Keratinocyte (primary cell): ENCODE measurements at regions not wholly inside any gene's neighbourhood (a gene's known extent, or its start where the extent isn't known, plus 50 kb on each side); places are given as distances from the start of the nearest gene placed in this dataset.

Source experiments
- DNase-seq: peaks from one replicate; pipeline ENCODE4 v3.0.0-alpha.2; 2011; ENCODE audit warnings: low read depth, missing footprints, low spot score
- FAIRE-seq: peaks from 2 replicates; lab custom pipeline; 2011; peaks lifted over from hg19 to GRCh38; lab: Jason Lieb, UNC
- H2AFZ ChIP-seq: 2 replicates; pipeline ENCODE4 v1.6.0; 2012; ENCODE audit warnings: low read length, control low read depth, inconsistent platforms; ENCODE audit not compliant: control insufficient read depth
- H3K27ac ChIP-seq: 2 replicates; pipeline ENCODE4 v1.5.1; 2011; ENCODE audit warnings: low read length; ENCODE audit not compliant: control insufficient read depth, insufficient read depth
- H3K27me3 ChIP-seq: 3 replicates; pipeline ENCODE4 v1.6.0; 2011; ENCODE audit warnings: low read length; ENCODE audit not compliant: control insufficient read depth, insufficient read depth; ENCODE audit errors: extremely low read depth
- H3K36me3 ChIP-seq, 2 experiments: 2 replicates in 1 of 2; 3 replicates in 1 of 2; pipeline ENCODE4 v1.5.1; 2011; ENCODE audit warnings: low read length in 2 of 2, mild to moderate bottlenecking in 1 of 2; ENCODE audit not compliant: control insufficient read depth in 2 of 2, insufficient read depth in 2 of 2; ENCODE audit errors: extremely low read depth in 1 of 2
- H3K4me1 ChIP-seq: 3 replicates; pipeline ENCODE4 v1.5.1; 2011; ENCODE audit warnings: low read length; ENCODE audit not compliant: control insufficient read depth, insufficient read depth; ENCODE audit errors: extremely low read depth
- H3K4me2 ChIP-seq: 3 replicates; pipeline ENCODE4 v1.6.0; 2011; ENCODE audit warnings: low read depth, low read length; ENCODE audit not compliant: control insufficient read depth, insufficient read depth; ENCODE audit errors: extremely low read depth
- H3K4me3 ChIP-seq, 3 experiments: fragments of 200-600 bp in 1 of 3; sonication (generic) in 1 of 3; 2 replicates in 2 of 3; 3 replicates in 1 of 3; pipeline ENCODE4 v1.5.1; 2011 to 2016; ENCODE audit warnings: low read length in 3 of 3, mild to moderate bottlenecking in 3 of 3, control low read depth in 2 of 3, inconsistent platforms in 1 of 3, low read depth in 1 of 3, mixed read lengths in 1 of 3, mixed run types in 1 of 3, moderate library complexity in 1 of 3; ENCODE audit not compliant: control insufficient read depth in 2 of 3, insufficient read depth in 2 of 3; ENCODE audit errors: extremely low read depth in 1 of 3
- H3K79me2 ChIP-seq: 2 replicates; pipeline ENCODE4 v1.6.0; 2012; ENCODE audit warnings: low read length; ENCODE audit not compliant: control insufficient read depth, insufficient read depth
- H3K9ac ChIP-seq: 3 replicates; pipeline ENCODE4 v1.6.0; 2011; ENCODE audit warnings: low read length; ENCODE audit not compliant: control insufficient read depth, insufficient read depth; ENCODE audit errors: extremely low read depth
- H3K9me1 ChIP-seq: 3 replicates; pipeline ENCODE4 v1.6.0; 2011; ENCODE audit warnings: low read length; ENCODE audit not compliant: control insufficient read depth, insufficient read depth; ENCODE audit errors: extremely low read depth
- H3K9me3 ChIP-seq: 2 replicates; pipeline ENCODE4 v1.5.1; 2012; ENCODE audit warnings: low read depth, low read length; ENCODE audit not compliant: control insufficient read depth
- H4K20me1 ChIP-seq: 3 replicates; pipeline ENCODE4 v1.6.0; 2011; ENCODE audit warnings: low read length; ENCODE audit not compliant: control insufficient read depth, insufficient read depth; ENCODE audit errors: extremely low read depth
- EZH2 ChIP-seq: IDR thresholded peaks from one replicate; pipeline ENCODE4 v1.6.1; 2012; ENCODE audit warnings: inconsistent platforms, mild to moderate bottlenecking, low read length, moderate library complexity
- dilution Hi-C: fragments of 300-500 bp; cut with MboI; formaldehyde crosslinking; loops from one replicate; pipeline ENCODE4 v1.7.0; 2020; ENCODE audit warnings: low sequenced_read_pairs; ENCODE audit not compliant: extremely low pct_ligation_motif_present
- TF ChIP-seq, protein P1 (sequence below), 3 experiments: IDR thresholded peaks in 1 of 3; conservative IDR thresholded peaks in 1 of 3; optimal IDR thresholded peaks in 1 of 3; 2 replicates in 2 of 3; 3 replicates in 1 of 3; pipeline versions ENCODE3 to v1.5.1; 2011; ENCODE audit warnings: low read length in 3 of 3, mild to moderate bottlenecking in 3 of 3, moderate library complexity in 2 of 3, control low read depth in 1 of 3, inconsistent platforms in 1 of 3; ENCODE audit not compliant: insufficient read depth in 2 of 3; ENCODE audit errors: extremely low read depth in 1 of 3

DNA sequence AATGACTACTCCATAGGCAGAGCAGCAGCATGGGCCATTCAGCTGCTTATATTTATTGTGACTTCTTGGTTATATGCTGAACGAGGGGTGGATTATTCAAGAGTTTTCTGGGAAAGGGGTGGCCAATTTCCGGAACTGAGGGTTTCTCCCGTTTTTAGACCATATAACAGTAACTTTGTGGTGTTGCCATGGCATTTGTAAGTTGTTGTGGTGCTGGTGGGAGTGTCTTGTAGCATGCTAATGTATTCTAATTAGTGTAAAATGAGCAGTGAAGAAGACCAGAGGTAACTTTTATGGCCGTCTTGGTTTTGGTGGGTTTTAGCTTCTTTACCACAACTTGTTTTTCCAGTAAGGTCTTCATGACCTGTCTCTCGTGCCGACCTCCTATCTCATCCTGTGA lies 139.6 kb downstream of the KLF6 start:
- FAIRE-seq = no peak
- TF ChIP-seq, protein P1, sequence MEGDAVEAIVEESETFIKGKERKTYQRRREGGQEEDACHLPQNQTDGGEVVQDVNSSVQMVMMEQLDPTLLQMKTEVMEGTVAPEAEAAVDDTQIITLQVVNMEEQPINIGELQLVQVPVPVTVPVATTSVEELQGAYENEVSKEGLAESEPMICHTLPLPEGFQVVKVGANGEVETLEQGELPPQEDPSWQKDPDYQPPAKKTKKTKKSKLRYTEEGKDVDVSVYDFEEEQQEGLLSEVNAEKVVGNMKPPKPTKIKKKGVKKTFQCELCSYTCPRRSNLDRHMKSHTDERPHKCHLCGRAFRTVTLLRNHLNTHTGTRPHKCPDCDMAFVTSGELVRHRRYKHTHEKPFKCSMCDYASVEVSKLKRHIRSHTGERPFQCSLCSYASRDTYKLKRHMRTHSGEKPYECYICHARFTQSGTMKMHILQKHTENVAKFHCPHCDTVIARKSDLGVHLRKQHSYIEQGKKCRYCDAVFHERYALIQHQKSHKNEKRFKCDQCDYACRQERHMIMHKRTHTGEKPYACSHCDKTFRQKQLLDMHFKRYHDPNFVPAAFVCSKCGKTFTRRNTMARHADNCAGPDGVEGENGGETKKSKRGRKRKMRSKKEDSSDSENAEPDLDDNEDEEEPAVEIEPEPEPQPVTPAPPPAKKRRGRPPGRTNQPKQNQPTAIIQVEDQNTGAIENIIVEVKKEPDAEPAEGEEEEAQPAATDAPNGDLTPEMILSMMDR (optimal IDR thresholded peaks at IDR 0.05 in 1 of 3, IDR thresholded peaks at IDR 0.05 in 1 of 3, conservative IDR thresholded peaks at IDR 0.05 in 1 of 3; ENCODE audit: extremely low read depth in 1 of 3, insufficient read depth in 2 of 3, low read length in 3 of 3) = no peak
- no peak for TF ChIP-seq EZH2
- no peaks in the 10 kb centered on the region for H3K9me3 ChIP-seq

DNA sequence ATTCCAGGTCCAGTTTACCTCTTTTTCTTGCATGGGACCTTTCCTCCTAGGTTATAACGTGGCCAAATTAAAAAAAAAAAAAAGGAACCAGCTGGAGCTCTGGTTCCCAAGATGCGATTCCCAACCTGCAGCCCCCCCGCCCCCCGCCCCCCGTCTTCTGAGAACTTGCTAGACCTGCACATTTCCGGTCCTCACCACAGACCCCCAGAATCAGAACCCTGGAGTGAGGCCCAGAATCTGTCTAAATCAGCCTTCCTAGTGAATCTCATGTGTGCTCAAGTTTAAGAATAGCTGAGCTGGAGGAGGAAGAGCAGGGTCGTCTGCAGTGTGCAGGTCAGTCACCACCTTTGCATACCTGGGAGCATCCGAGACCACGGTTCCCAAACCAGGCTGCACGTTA lies 144.2 kb downstream of the KLF6 start:
- Histone ChIP-seq H3K9me3 (no peaks in the 10 kb centered on the region), H3K27ac (no peak overlapping the region), H3K9ac (no peak overlapping the region), H2AFZ (no peak overlapping the region), H3K9me1 (no peaks in the 10 kb centered on the region), H3K4me3 (no peak overlapping the region), H3K27me3 (no peaks in the 10 kb centered on the region), H3K4me2 (no peak overlapping the region), H3K4me1 (peaks cover 12% of the 10 kb centered on the region), H4K20me1 (no peaks in the 10 kb centered on the region), H3K79me2 (no peaks in the 10 kb centered on the region), H3K36me3 (no peaks in the 10 kb centered on the region)
- dilution Hi-C loops = no loop called here
- FAIRE-seq (no peak), DNase-seq (no peak)
- no peak for TF ChIP-seq EZH2
- TF ChIP-seq, protein P1 (optimal IDR thresholded peaks at IDR 0.05 in 1 of 3, IDR thresholded peaks at IDR 0.05 in 1 of 3, conservative IDR thresholded peaks at IDR 0.05 in 1 of 3; ENCODE audit: extremely low read depth in 1 of 3, insufficient read depth in 2 of 3, low read length in 3 of 3) = no peak

More for the DNA sequence above, 139.6 kb downstream of the KLF6 start:
- H4K20me1 ChIP-seq = no peaks in the 10 kb centered on the region
- dilution Hi-C loops = no loop called here
- H3K4me3 ChIP-seq = no peak overlapping the region
- no peak for DNase-seq
- no peak overlapping the region for H2AFZ ChIP-seq
- H3K36me3 ChIP-seq = no peaks in the 10 kb centered on the region
- no peaks in the 10 kb centered on the region for H3K27me3 ChIP-seq
- no peak overlapping the region for H3K9ac ChIP-seq
- H3K9me1 ChIP-seq = no peaks in the 10 kb centered on the region
- H3K27ac ChIP-seq = no peak overlapping the region
- no peaks in the 10 kb centered on the region for H3K79me2 ChIP-seq
- H3K4me1 ChIP-seq = no peaks in the 10 kb centered on the region
- H3K4me2 ChIP-seq = no peak overlapping the region
